K562 (cell line): ENCODE measurements at regions not wholly inside any gene's neighbourhood (a gene's known extent, or its start where the extent isn't known, plus 50 kb on each side); places are given as distances from the start of the nearest gene placed in this dataset.

ENCODE experiments used
- ATAC-seq: fragments of 200-7000 bp; cut with Tn5 transposase; 3 replicates; pipeline ENCODE4 v1.9.1; 2020; ENCODE audit warnings: moderate library complexity
- BruUV-seq: library from RNA; stranded (reverse); fragments of 400-500 nt; replicated peaks from 2 replicates; lab custom pipeline; 2021; lab: Mats Ljungman, UMichigan
- CTCF ChIA-PET: fragments of 300-600 bp; formaldehyde crosslinking; extraction: SDS; loops from one replicate; lab custom pipeline; 2021; ENCODE audit warnings: low intra/inter-chr PET ratio; lab: Yijun Ruan, JAX
- POLR2A ChIA-PET: fragments of 300-600, 350-650 bp; sonication (Branson Sonifier 250); formaldehyde crosslinking; extraction: SDS; loops from one replicate; lab custom pipeline; 2021; ENCODE audit warnings: antibody characterized with exemption, inconsistent platforms; lab: Yijun Ruan, JAX
- DNase-seq, 4 experiments: peaks; one replicate each; pipeline versions ENCODE4 v3.0.0 to v3.0.0-alpha.2; 2011 to 2018; ENCODE audit warnings: low spot score in 3 of 4, mixed read lengths in 3 of 4; ENCODE audit errors: extremely low read depth in 1 of 4
- FAIRE-seq: peaks from 2 replicates; lab custom pipeline; 2011; peaks lifted over from hg19 to GRCh38; lab: Jason Lieb, UNC
- H2AFZ ChIP-seq: 2 replicates; pipeline ENCODE4 v1.6.0; 2011; ENCODE audit warnings: low read depth, low read length, control low read depth, inconsistent platforms
- H3K27ac ChIP-seq: fragments of 200-600 bp; 3 replicates; pipeline ENCODE4 v1.8.0; 2011; ENCODE audit warnings: low read depth, mild to moderate bottlenecking, control low read depth, inconsistent platforms, low read length, moderate library complexity, mixed read lengths; ENCODE audit errors: extremely low read depth
- H3K27me3 ChIP-seq, 2 experiments: fragments of 300-600 bp in 1 of 2; 2 replicates in 1 of 2; 3 replicates in 1 of 2; pipeline versions ENCODE4 v1.6.0 to v1.8.0; 2011; ENCODE audit warnings: inconsistent platforms in 2 of 2, low read length in 2 of 2, mild to moderate bottlenecking in 1 of 2, mixed read lengths in 1 of 2, moderate library complexity in 1 of 2; ENCODE audit not compliant: control insufficient read depth in 2 of 2, insufficient read depth in 2 of 2
- H3K36me3 ChIP-seq: fragments of 300-600 bp; 3 replicates; pipeline ENCODE4 v1.8.0; 2011; ENCODE audit warnings: mild to moderate bottlenecking, low read length, inconsistent platforms; ENCODE audit not compliant: control insufficient read depth, insufficient read depth
- H3K4me1 ChIP-seq, 2 experiments: fragments of 200-600 bp in 1 of 2; replicated peaks in 1 of 2; 2 replicates in 1 of 2; 3 replicates in 1 of 2; pipeline versions ENCODE4 v1.5.1 to v1.8.0; 2011; ENCODE audit warnings: inconsistent platforms in 2 of 2, low read length in 2 of 2, mild to moderate bottlenecking in 1 of 2, mixed read lengths in 1 of 2, moderate library complexity in 1 of 2; ENCODE audit not compliant: control insufficient read depth in 2 of 2, insufficient read depth in 2 of 2
- H3K4me2 ChIP-seq: 2 replicates; pipeline ENCODE4 v1.6.1; 2011; ENCODE audit warnings: low read length, control low read depth, inconsistent platforms, mixed read lengths; ENCODE audit not compliant: insufficient read depth
- H3K4me3 ChIP-seq: fragments of 200-600 bp; sonication (generic), shearing (Covaris generic); 2 replicates; pipeline ENCODE4 v1.5.1; 2016; ENCODE audit warnings: control low read depth, inconsistent platforms
- H3K79me2 ChIP-seq: fragments of 200-600 bp; 3 replicates; pipeline ENCODE4 v1.8.0; 2011; ENCODE audit warnings: low read length, inconsistent platforms; ENCODE audit not compliant: control insufficient read depth, insufficient read depth
- H3K9ac ChIP-seq, 2 experiments: 2 replicates each; pipeline versions ENCODE4 v1.6.0 to v1.6.1; 2011; ENCODE audit warnings: low read depth in 2 of 2, low read length in 2 of 2, control low read depth in 1 of 2, inconsistent platforms in 1 of 2, mild to moderate bottlenecking in 1 of 2, mixed read lengths in 1 of 2; ENCODE audit not compliant: insufficient read depth in 1 of 2
- H3K9me1 ChIP-seq: one replicate; pipeline ENCODE4 v1.6.0; 2011; ENCODE audit warnings: inconsistent platforms, mild to moderate bottlenecking, low read length, moderate library complexity; ENCODE audit not compliant: control insufficient read depth, insufficient read depth
- H3K9me3 ChIP-seq: replicated peaks from 2 replicates; pipeline ENCODE4 v1.5.1; 2011; ENCODE audit warnings: low read depth, low read length, inconsistent platforms; ENCODE audit not compliant: control insufficient read depth, insufficient read depth
- H4K20me1 ChIP-seq: replicated peaks from 2 replicates; pipeline ENCODE4 v1.6.1; 2011; ENCODE audit warnings: low read length, inconsistent platforms, mixed read lengths; ENCODE audit not compliant: control insufficient read depth, insufficient read depth
- CREM ChIP-seq: IDR thresholded peaks from 2 replicates; pipeline ENCODE4 v1.6.1; 2014; ENCODE audit warnings: antibody characterized with exemption, low read depth
- DIDO1 ChIP-seq: fragments of 450-650 bp; IDR thresholded peaks from 2 replicates; pipeline ENCODE4 v1.6.1; 2016; ENCODE audit warnings: low read depth, missing biosample characterization, missing genetic modification characterization
- ETV5 ChIP-seq: sonication (generic); formaldehyde crosslinking; IDR thresholded peaks from 2 replicates; pipeline ENCODE4 v1.4.0; 2020; ENCODE audit warnings: low read depth, mild to moderate bottlenecking, missing genetic modification reagents
- FOS ChIP-seq: IDR thresholded peaks from 3 replicates; pipeline ENCODE4 v1.6.1; 2011; ENCODE audit not compliant: insufficient read length; ENCODE audit errors: extremely low read depth
- KDM2B ChIP-seq: fragments of 250-450 bp; sonication (Bioruptor Pico); IDR thresholded peaks from 2 replicates; pipeline ENCODE4 v1.8.0; 2021; ENCODE audit warnings: mild to moderate bottlenecking, moderate library complexity
- NCOA6 ChIP-seq: fragments of 450-650 bp; IDR thresholded peaks from 2 replicates; pipeline ENCODE4 v1.6.1; 2017; ENCODE audit warnings: mild to moderate bottlenecking
- PCBP2 ChIP-seq: fragments of 200-400 bp; formaldehyde crosslinking; IDR thresholded peaks from 2 replicates; pipeline ENCODE4 v1.6.1; 2018; ENCODE audit warnings: low read length, low read depth, mild to moderate bottlenecking, moderate library complexity; ENCODE audit not compliant: poor library complexity, severe bottlenecking
- ZSCAN29 ChIP-seq: fragments of 450-650 bp; IDR thresholded peaks from 2 replicates; pipeline ENCODE4 v1.6.1; 2017
- WGBS: fragments of 100-300 bp; shearing (Covaris generic); methylation state at CpG from one replicate; pipeline ENCODE4 v1.1.6; 2016; ENCODE audit warnings: low coverage, mixed read lengths; ENCODE audit not compliant: insufficient coverage; ENCODE audit errors: missing lambda C conversion rate; 5-methylcytosine and 5-hydroxymethylcytosine counted together
- in situ Hi-C: fragments of 300-500 bp; cut with MboI; formaldehyde crosslinking; loops from 4 replicates; pipeline ENCODE4 v1.15.0; 2018; ENCODE audit warnings: inconsistent platforms, mixed read lengths
- intact Hi-C: fragments of 100-400 bp; cut with micrococcal nuclease; formaldehyde crosslinking; loops from 2 replicates; pipeline ENCODE4 v1.14.2; 2022
- TF ChIP-seq, protein P1 (sequence below): fragments of 250-450 bp; sonication (Bioruptor Pico); IDR thresholded peaks from 2 replicates; pipeline ENCODE4 v1.8.0; 2021; ENCODE audit warnings: moderate library complexity, mild to moderate bottlenecking, inconsistent platforms
- TF ChIP-seq, protein P2 (sequence below): fragments of 450-650 bp; IDR thresholded peaks from 2 replicates; pipeline ENCODE4 v1.6.1; 2016; ENCODE audit warnings: mild to moderate bottlenecking

DNA sequence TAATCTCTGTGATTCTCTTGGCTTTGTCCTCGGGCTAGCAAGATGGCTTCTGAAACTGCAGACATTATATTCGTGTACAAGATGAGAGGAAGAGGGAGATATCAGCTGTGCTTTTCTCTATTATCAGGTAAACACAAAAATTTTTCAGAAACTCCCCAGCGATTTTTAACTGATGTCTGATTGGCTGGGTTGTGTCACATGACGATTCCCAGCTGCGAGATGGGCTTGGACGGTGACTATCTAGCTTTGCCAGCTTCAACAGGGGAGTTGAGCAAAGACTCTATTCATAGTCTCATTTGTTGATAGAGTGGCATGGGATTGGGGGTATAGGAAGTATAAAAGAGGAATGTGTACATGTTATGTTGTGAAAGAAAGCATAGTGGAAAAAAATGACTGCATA is 248.8 kb upstream of the AZI2 start:
- Histone ChIP-seq H3K9me3 (no peaks in the 10 kb centered on the region; the same call in 1 of the 2 replicates), H3K4me2 (no peak overlapping the region), H3K36me3 (no peaks in the 10 kb centered on the region), H3K4me3 (no peak overlapping the region), H4K20me1 (no peaks in the 10 kb centered on the region), H3K9ac (no peak overlapping the region), H3K27ac (no peak overlapping the region), H2AFZ (no peak overlapping the region), H3K79me2 (no peaks in the 10 kb centered on the region), H3K9me1 (no peaks in the 10 kb centered on the region), H3K27me3 (no peaks in the 10 kb centered on the region), H3K4me1 (no peaks in the 10 kb centered on the region)
- FAIRE-seq (no peak), DNase-seq (no peak), ATAC-seq (no peak)
- TF ChIP-seq ZSCAN29 (no peak), FOS (no peak), ETV5 (CRISPR knock-in tag) (no peak), PCBP2 (no peak), NCOA6 (no peak), DIDO1 (tag) (no peak), CREM (no peak), KDM2B (CRISPR knock-in tag) (no peak)
- TF ChIP-seq, protein P1, sequence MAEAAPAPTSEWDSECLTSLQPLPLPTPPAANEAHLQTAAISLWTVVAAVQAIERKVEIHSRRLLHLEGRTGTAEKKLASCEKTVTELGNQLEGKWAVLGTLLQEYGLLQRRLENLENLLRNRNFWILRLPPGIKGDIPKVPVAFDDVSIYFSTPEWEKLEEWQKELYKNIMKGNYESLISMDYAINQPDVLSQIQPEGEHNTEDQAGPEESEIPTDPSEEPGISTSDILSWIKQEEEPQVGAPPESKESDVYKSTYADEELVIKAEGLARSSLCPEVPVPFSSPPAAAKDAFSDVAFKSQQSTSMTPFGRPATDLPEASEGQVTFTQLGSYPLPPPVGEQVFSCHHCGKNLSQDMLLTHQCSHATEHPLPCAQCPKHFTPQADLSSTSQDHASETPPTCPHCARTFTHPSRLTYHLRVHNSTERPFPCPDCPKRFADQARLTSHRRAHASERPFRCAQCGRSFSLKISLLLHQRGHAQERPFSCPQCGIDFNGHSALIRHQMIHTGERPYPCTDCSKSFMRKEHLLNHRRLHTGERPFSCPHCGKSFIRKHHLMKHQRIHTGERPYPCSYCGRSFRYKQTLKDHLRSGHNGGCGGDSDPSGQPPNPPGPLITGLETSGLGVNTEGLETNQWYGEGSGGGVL (CRISPR knock-in tag): no peak
- TF ChIP-seq, protein P2, sequence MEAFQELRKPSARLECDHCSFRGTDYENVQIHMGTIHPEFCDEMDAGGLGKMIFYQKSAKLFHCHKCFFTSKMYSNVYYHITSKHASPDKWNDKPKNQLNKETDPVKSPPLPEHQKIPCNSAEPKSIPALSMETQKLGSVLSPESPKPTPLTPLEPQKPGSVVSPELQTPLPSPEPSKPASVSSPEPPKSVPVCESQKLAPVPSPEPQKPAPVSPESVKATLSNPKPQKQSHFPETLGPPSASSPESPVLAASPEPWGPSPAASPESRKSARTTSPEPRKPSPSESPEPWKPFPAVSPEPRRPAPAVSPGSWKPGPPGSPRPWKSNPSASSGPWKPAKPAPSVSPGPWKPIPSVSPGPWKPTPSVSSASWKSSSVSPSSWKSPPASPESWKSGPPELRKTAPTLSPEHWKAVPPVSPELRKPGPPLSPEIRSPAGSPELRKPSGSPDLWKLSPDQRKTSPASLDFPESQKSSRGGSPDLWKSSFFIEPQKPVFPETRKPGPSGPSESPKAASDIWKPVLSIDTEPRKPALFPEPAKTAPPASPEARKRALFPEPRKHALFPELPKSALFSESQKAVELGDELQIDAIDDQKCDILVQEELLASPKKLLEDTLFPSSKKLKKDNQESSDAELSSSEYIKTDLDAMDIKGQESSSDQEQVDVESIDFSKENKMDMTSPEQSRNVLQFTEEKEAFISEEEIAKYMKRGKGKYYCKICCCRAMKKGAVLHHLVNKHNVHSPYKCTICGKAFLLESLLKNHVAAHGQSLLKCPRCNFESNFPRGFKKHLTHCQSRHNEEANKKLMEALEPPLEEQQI: no peak
- ChIA-PET POLR2A (no interaction called here), CTCF (no interaction called here)
- WGBS: 3% methylated on average over 6 of the region's 6 CpGs
- in situ Hi-C loops (no loop called here), intact Hi-C loops (no loop called here)
- no TSS peak for BruUV-seq
